ENCODE measurements at regions not wholly inside any gene's neighbourhood (a gene's known extent, or its start where the extent isn't known, plus 50 kb on each side); places are given as distances from the start of the nearest gene placed in this dataset.

- Histone ChIP-seq H3K4me1 (replicated peaks in 1 of 2; ENCODE audit: control insufficient read depth in 2 of 2, insufficient read depth in 2 of 2, low read length in 2 of 2) (no peaks in the 10 kb centered on the region), H3K4me2 (ENCODE audit: insufficient read depth, low read length) (no peak overlapping the region), H3K27ac (ENCODE audit: extremely low read depth, low read depth, low read length) (no peak overlapping the region), H4K20me1 (replicated peaks; ENCODE audit: control insufficient read depth, insufficient read depth, low read length) (no peaks in the 10 kb centered on the region), H3K4me3 (no peak overlapping the region), H2AFZ (ENCODE audit: low read depth, low read length) (no peak overlapping the region), H3K9ac (ENCODE audit: insufficient read depth in 1 of 2, low read depth in 2 of 2, low read length in 2 of 2) (no peak overlapping the region), H3K27me3 (ENCODE audit: control insufficient read depth in 2 of 2, insufficient read depth in 2 of 2, low read length in 2 of 2) (no peaks in the 10 kb centered on the region), H3K36me3 (ENCODE audit: control insufficient read depth, insufficient read depth, low read length) (no peaks in the 10 kb centered on the region), H3K79me2 (ENCODE audit: control insufficient read depth, insufficient read depth, low read length) (no peaks in the 10 kb centered on the region), H3K9me3 (replicated peaks; ENCODE audit: control insufficient read depth, insufficient read depth, low read depth, low read length) (no peaks in the 10 kb centered on the region), H3K9me1 (ENCODE audit: control insufficient read depth, insufficient read depth, low read length) (no peaks in the 10 kb centered on the region)
- ChIA-PET POLR2A (no interaction called here), CTCF (ENCODE audit: low intra/inter-chr PET ratio) (no interaction called here)
- in situ Hi-C loops (cut with MboI) (no loop called here), intact Hi-C loops (cut with micrococcal nuclease) (no loop called here)
- no TSS peak for BruUV-seq (replicated peaks)
- FAIRE-seq = no peak
- no peak for ATAC-seq
- 0% methylated on average over 4 of the region's 4 CpGs for WGBS (ENCODE audit: insufficient coverage, low coverage, missing lambda C conversion rate)
- DNase-seq (ENCODE audit: extremely low read depth in 1 of 4, low spot score in 3 of 4) = no peak
- TF ChIP-seq ZNF778 (CRISPR knock-in tag; IDR thresholded peaks at IDR 0.05) = no peak
- TF ChIP-seq SIX5 (IDR thresholded peaks at IDR 0.05; ENCODE audit: borderline replicate concordance in 1 of 2, insufficient read depth in 1 of 2, low read depth in 1 of 2, low read length in 2 of 2) = no peak
- no peak for TF ChIP-seq DMBX1 (CRISPR knock-in tag; IDR thresholded peaks at IDR 0.05; ENCODE audit: borderline replicate concordance)
- TF ChIP-seq SOX6 (IDR thresholded peaks at IDR 0.05) = no peak
- TF ChIP-seq POLR2AphosphoS2 (IDR thresholded peaks at IDR 0.05; ENCODE audit: low read length) = no peak
- TF ChIP-seq ZNF512 (tag; IDR thresholded peaks at IDR 0.05) = no peak
- TF ChIP-seq GATAD2A (IDR thresholded peaks at IDR 0.05) = no peak
- TF ChIP-seq NR2C1 (IDR thresholded peaks at IDR 0.05) = no peak
- TF ChIP-seq NR2C1 (tag; IDR thresholded peaks at IDR 0.05) = no peak
- no peak for TF ChIP-seq THRA (IDR thresholded peaks at IDR 0.05)
Measured at GRCh38 chr5:155697236-155697635, 629.7 kb upstream of the SGCD start.
